ENCODE measurements at regions not wholly inside any gene's neighbourhood (a gene's known extent, or its start where the extent isn't known, plus 50 kb on each side); places are given as distances from the start of the nearest gene placed in this dataset.

DNA sequence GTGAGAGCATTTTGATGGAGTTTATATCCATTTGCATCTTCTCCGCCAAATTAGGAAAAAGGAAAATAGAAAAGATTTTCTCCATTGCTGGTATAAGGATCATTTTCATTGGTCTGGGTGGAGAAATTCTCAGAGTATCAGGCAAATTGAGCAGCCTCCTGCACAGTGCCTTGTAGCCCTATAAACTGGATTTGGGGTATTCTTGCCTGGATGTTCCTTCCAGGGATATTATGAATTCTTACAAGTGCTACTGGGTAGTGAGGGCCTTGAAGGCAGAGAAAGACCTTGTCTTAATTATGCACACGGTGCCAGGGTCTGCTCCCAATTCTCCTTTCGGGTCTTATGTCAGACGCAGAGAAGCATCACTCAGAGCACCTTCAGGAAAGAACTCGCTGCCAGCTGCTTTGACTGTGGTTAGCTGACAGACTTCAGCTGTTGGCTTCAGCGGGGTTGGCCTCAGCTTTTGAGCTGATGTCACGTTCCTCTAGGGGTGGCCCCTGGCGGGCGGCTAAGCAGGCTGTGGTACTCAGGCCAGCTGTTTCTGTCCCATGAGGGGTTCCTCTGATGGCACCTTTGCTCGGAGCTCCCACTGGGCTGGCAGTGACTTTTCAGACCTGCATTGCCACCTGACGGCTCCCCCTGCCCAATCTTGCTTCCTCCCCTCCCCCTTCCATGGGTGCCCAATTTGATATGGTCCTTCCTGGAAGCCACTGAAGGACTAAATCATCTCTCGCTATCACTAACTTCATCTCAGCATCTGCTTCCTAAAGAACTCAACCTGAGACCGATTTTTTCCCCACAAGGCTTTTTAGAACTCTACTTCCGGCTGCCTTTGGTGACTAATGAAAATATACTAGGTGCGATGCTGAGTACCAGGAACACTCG is 519.5 kb downstream of the BCOR start:
- DNase-seq = no peak

DNA sequence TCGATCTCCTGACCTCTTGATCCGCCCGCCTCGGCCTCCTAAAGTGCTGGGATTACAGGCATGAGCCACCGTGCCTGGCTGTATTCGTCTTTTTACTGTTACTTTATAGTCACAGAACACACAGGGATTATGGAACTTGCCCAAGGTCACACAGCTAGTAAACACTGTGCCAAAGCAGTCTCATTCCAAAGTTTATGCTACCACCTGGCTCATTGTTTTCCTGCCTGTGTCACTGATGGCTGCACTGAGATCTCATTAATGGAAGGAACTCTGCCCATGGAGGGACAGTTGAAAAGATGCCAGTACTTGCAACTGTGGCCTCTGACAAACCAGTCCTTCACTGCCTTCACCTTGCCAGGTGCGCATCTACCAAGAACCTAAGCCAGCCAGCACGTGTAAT is 517.7 kb downstream of the BCOR start:
- DNase-seq = no peak

DNA sequence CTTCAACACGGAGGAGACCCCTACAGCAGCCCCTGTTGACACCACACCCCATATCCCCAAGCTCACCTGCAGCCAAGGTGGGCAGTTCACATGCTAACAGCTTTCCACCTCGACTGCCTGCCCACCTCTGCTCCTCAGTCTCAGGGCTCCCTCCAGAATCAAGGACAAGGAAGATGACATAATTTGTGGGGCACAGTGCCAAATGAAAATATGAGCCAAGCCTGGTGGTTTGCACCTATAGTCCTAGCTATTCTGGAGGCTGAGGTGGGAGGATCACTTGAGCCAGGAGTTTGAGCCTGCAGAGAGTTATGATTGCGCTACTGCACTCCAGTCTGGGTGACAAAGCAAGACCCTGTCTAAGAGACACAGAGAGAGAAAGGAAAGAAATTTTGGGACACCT is 516.3 kb downstream of the BCOR start:
- DNase-seq = no peak

DNA sequence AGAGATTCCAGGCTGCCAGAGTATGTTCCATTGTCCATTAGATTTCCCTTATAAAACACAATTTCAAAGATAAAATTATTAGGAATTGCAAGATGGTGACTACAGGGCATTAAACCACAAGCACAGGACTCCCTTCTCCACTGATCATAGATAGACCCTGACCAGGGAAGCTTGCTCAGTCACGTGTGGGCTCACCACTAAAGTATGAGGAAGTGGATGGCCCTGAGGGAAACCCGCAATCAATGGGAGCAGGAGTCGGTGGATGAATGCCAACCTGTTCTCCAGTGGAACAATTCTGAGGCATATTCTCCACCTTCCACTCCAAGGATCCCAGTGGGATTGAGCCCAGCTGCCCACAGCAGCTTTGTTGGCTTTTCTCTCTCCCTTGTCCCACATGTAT is 515.7 kb downstream of the BCOR start:
- DNase-seq = no peak

DNA sequence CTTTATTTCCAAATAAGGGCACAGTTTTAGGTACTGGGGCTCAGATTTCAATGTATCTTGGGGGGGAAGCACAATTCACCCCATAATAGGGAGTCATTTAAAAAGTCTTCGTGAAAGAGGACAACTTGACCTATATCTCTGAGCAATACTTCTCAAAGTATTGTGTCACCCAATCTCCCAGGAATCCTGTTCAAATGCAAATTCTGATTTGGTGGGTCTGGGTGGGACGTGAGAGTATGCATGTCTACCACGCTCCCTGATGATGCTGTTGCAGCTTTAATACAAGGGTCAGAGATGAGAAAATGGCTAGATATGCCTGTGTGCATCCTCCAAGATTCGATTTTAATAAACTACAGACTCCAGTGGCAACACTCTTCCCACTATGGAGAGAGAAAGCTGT is 514.8 kb downstream of the BCOR start:
- no peak for DNase-seq

DNA sequence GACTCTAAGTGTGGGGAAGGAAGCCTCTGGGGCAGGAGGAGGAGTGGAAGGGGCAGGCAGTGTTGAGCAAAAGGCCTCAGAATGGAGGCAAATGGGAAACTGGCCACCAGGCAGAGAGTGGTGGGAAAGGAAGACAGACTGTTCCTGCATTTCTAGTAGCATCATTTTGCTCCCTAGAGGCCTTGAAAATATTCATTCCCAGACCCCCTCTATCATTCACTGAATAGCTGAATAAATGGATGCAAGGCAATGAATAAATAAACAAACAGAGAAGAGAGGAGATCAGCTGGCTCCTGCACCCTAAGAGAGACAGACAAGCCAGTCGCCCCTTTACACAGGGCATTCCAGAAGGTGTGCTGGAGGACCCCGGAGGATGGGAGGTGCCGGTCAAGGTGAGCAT is 511.9 kb downstream of the BCOR start:
- DNase-seq = no peak

DNA sequence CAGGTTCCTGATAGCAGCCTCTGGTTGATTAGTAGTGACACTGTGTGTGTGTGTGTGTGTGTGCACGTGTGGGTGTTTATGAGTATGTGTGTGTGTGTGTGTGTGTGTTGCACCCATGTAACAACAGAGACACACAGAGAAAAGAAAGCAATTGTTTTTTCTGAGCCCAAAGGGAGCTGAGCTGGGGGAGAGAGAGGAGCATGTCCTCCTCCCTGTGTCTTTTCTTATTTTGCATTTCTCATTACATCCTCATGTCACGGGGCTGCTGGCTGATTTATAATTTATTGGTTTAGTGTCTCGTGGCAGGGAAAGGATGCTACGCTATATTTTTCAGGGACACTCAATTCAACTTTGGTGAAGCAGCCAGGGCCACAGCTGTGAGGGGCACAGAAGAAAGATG is 511.4 kb downstream of the BCOR start:
- DNase-seq = no peak

DNA sequence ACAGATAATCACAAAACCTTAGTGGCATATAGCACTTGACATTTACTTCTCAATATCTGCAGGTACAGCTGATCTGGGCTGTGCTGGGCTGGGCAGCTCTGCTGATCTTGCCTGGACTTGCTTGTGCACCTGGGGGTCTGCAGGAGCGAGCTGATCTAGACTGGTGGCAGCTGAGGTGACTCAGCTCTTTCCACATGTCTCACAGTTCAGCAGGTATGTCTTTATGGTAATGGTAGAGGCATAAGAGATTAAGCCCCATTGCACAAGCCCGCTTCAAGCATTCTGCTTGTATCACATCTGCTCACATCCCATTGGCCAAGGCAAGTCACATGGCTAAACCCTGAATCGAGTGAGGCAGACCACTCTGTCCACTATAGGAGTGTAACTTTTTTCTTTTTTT is 506.7 kb downstream of the BCOR start:
- DNase-seq = no peak

DNA sequence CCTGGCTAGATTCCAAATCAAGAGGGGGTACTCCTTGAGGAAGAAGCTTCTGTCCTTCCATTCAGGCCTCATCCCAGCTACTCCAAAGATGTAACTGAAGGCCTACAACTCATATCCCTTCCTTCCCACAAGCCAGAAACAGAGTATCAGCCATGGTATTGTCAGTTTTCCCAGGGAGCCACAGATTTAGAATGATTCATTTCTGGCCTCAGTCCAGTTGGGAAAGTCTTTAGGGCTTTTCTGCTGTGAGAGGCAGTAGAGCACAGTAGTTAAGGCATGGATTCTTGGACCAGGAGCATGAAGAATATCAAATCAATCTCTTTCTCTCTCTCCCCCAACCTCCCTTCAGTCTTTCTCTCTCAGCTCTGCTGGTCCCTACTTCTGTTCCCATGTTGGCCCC is 505.0 kb downstream of the BCOR start:
- DNase-seq = no peak

DNA sequence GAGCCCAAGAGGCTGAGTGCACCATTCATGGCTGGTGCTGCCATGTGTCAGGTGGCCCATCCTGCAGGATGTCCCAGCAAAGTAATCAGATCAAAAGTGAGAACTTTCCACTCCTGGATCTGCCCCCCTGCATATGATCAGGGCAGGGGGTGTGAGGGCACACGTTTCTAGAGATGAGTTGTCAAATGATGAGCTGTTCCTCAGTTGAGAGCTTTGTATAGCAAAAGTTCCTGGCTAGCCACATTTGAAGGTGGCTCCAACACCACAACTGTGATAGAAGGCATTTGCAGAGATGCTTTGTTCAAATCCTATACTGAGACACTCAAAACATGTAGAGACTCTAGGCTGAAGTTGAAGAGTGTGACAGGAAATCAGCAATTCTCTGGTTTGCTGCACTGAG is 501.8 kb downstream of the BCOR start:
- no peak for DNase-seq

DNA sequence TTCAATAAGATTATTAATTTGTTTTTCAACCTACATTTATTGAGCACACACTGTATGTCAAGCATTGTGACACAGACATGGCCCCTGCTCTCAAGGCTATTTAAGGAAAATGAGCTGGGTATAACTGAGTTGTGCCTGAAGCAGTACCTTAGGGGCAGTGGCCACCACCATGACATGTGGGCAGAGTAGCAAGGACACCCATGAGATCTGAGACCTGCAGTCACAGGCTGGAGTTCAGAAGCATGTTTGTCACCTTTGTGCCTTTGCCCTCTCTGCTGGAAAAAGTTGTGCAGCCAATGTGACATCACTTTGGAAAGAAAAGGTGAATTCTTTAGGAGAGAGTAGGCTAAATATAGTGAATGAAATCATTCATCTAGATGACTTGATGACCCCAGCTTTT is 501.3 kb downstream of the BCOR start:
- DNase-seq = no peak

DNA sequence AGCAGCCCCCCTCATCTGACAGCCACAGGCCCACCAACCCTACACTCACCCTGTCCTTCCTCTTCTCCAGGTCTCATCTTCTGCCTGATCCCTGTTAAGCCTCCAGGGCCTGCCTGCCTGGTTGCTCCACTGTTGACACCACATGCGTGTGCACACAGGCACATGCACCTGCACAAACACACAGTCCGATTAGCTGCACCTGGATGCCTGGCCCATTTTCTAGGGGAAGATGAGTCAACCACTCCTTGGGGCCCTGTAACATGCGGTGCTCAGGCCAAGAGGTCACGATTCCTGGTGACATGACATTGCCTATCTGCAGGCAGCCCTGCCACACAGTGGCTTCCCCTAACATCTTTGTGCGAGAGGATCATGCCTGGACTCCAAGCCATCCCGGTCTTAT is 498.4 kb downstream of the BCOR start:
- no peak for DNase-seq

DNA sequence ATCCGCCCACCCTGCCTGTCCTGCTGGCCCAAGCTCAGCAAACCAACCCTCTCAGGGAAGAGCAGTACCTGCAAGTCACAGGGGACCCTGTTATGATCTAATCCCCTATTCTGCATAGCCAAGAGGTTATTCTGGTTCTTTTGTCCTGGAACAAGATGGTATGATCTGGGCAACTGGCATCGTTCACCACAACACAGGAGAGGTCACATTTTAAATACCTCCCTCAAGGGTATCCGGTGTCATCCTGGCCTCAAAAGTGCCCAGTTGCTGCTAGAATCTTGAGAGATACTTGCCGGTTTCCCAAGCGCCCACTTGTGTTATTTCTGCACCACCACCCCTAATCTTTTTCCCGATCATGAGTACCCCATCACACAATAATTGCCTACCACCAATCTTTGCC is 497.5 kb downstream of the BCOR start:
- no peak for DNase-seq

DNA sequence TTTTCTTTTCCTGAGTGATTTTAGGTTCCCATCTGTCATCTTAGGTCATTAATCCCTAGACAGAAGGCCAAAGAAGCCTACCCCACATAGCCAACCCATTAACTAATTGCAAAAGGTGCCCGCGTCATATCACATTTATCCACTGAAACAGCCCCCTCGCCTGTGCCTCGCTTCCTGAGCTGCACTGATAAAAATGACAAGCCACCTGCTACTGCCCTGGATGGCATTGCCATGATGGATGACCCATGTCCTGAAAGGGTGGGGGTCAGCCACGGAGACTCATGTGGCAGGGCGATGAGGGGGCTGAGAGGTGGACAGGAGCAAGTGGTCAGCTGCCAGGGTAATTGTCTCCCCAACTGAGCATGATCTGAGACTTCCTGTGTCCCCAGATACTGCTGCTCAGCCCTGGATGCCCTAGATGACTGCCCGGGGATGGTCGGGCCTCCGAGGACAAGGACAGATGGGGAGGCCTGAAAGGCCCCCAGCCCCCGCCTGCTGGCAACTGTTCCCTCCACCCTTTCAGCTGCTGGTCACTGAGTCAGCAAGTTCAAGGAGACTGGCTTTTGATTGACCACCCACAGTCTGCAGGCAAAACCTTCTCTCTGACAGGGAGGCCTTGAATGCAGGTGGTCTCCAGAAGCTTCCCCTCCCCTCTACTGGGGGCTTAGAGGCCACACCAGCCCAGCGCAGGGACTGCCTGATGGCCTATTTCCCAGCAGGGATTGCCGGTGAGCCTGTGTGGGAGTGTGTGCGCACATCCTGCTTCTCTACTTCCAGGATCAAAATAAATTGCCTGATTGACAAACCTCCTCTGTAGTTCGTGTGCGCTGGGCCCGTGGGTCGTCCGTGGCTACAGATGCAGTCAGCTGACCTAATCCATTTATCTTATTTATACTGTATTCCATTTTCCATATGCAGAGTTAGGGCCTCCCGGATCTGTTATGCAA is 496.3 kb downstream of the BCOR start:
- DNase-seq = no peak

DNA sequence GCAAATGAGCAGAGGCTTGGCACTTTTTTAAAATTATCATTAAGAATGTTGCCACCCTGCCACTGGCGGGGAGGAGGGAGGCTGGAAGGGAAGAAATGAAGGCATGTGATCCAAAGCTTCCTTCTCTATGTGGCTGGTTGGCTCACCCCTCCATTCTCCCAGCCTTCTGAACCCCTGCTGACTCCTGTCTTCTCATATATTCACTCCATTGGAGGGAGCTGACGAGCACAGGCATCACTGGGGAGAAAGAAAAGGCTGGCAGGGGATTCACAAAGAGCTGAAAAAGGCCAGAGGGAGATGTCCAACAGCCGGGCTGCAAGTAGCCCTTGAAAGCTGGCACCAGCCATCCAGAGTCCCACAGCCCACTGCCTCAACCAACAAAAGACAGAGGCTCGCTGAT is 495.6 kb downstream of the BCOR start:
- DNase-seq = no peak

DNA sequence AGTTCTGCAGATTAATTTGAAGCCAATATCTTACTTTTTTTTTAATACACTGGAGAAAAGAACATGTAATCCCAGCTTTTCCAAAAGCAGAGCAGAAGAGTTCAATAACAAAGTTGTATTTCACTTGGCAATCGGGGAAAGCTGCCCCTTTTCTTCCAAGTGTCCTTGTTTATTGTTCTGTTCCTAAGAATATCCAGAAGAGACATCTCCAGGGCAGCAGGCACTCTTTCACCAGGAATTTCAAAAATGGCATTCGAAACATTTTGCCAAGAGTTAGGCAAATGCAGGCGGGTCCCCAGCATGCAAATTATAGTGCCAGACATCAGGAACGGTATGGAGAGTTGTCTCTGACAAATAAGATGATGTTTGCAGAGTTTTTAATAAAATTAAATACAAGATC is 494.5 kb downstream of the BCOR start:
- no peak for DNase-seq

DNA sequence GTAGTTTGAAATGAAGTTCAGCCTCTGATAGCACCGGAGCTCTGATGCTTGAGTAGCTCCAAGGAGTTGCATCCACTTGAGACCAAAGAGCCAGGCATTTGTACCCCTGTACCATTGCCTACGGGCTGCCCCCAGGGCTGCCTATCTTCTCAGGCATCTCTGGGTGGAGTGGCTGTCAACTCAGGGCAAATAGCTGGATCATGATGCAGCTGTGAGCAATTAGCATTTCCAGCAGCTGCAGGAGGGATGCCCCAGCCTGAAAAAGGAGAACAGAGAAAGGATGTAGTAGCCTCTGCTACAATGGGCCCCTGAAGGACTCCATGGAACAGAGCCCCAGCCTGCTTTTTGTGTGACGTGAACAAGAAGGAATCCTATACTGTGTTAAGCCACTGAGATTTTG is 492.6 kb downstream of the BCOR start:
- no peak for DNase-seq

DNA sequence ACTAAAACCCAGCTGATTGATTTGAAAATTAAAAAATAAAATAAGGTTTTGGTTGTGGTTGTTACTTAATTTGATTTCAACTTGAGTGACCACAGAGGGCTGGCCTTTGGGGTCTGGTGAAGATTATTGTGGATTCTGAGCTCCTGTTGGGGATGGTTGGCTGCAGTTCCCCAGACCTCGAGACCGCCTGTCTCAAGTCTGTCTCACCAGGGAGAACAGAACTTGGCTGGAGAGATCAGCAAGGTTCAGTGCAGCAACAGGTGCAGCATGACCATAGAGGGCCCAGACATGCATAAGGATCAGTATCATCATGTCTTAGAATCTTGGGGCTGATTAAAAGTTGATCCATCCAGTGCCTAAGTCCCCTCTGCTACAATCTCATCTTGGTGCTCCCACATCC is 491.9 kb downstream of the BCOR start:
- no peak for DNase-seq

DNA sequence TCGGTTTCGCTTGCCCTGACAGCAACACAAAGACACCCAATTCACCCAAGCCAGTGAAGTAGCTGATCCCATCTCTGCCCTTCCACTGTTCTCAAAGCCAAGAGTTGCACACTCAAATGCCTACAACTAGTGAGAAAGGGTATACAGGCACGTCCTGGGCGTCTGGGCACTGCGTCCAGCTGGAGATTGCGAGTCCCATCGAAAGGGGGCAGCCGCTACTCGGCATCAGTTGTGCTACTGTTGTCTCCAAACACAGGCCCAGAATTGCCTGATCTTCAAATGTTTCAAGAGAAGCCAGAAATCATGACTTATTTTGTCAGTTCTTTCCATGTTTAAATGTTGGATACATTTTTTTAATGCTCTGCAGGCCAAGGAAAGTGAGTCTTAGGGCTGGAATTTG is 487.8 kb downstream of the BCOR start:
- no peak for DNase-seq

DNA sequence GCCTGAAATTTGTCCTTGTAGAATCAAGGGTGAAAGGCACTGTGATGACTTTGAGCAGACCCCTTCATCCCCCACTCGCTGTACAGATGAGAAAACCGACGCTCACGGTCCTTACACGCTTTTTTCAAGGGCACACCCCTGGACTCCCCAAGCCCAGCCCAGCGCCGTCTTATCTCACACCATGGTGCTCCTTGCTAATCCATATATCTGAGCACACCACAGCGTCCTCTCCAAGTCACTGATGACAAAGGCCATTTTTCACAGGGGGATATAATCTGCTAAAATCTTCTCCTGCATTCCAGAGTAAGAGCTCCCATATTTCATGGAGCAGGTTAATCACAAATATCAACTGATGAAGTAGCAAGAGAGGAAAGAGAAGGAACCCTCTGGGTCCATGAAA is 486.3 kb downstream of the BCOR start:
- DNase-seq = no peak

DNA sequence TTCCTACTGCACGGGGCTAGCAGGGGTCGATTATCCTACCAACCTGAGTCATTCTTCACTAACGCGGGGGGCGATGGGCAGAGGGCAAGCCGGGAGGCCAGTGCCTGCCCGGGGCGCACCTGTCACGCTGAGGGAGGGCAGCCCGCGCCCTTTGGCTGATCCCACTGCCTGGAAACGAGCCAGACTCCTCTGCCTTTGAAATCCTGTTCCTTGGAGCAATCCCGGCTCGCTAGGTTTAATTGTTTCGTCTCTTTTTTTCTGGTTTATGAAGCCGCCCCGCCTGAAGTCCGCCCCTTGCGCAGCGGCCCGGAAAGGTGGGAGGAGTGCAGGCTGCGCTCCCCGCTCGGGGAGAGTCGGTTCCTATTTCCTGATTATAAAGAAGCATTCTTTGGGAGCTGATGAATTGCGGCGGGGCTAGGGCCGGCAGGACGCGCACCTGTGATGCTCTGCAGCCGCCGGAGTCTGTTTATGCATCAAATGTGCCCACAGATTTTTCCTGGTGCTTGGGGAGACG is 484.2 kb downstream of the BCOR start:
- no peak for DNase-seq

DNA sequence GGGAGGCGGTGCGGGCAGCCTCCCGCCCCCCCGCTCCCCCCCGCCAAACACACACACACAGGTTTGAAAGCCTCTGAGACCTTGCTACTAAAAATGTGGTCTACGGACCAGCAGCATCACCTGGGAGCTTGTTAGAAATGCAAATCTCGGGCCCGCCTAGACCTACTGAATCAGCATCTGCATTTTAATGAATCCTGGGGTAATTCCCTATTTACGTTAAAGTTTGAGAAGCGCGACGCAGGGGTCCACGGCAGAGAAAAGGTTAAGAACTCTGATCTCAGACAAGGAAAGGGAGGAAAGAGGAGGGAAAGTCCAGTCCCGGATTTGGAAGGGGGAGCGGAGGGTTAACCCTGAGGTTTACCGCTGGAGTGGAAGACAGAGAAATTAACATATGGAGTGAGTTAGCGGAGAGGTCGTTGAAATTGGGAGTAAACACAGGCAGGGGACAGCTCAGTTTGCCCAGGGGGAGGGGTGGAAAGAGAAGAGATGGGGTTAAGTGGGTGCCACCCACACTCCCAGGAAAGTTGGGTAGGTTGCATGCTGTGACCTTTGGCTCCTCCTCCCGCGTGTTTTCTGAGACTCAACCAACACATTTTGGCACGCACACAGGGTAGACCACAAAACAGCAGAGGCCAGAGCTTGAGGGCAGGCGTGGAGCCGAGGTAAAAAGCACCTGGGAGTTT is 483.6 kb downstream of the BCOR start:
- no peak for DNase-seq

DNA sequence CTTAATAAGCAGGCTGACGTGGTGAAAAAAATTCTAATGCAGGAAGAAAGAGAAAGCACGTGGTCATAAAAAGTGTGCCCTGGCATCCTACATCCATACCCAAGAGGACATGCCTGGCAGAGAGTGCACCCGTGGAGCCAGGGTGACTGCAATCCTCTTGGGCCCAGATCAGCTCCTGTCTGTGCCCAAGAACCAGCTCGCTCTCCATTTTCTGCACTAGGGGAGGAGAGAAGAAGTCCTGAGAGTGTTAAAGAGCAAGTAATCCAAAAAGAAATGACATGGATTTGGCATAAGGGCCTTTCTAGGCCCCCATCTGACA is 483.1 kb downstream of the BCOR start:
- DNase-seq = no peak
